GM13977 (cell line): ENCODE measurements at regions not wholly inside any gene's neighbourhood (a gene's known extent, or its start where the extent isn't known, plus 50 kb on each side); places are given as distances from the start of the nearest gene placed in this dataset.

Experiments
- DNase-seq: peaks from one replicate; pipeline ENCODE4 v3.0.0; 2012; ENCODE audit warnings: low spot score
- in situ Hi-C: fragments of 300-500 bp; cut with MboI; formaldehyde crosslinking; loops from one replicate; pipeline ENCODE4 v1.12.0; 2022; ENCODE audit warnings: low sequenced_read_pairs, low pct_unique_long_range_greater_than_20kb, mixed read lengths, inconsistent platforms; ENCODE audit not compliant: unreplicated experiment
- TF ChIP-seq, protein P1 (sequence below): IDR thresholded peaks from 2 replicates; pipeline ENCODE4 v1.5.1; 2012; ENCODE audit warnings: mild to moderate bottlenecking, control low read depth; ENCODE audit not compliant: insufficient read depth; ENCODE audit errors: extremely low read depth, missing control alignments

DNA sequence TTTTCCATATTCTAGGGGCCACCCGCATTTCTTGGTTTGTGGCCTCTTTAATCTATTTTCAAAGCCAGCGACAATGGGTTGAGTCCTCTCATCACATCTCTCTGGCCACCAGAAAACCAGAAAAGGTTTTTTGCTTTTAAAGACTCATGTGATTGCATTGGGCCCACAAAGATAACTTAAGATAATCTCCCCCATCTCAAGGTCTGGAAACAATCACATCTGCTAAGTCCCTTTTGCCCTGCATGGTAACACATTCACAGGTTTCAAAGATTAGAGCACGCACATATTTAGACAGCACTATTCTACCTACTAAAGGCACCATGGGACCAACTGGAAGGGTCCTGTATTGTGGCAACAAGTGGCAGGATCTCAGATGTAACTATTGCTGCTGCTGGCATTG lies 147.0 kb upstream of the MIR17HG start:
- TF ChIP-seq, protein P1, sequence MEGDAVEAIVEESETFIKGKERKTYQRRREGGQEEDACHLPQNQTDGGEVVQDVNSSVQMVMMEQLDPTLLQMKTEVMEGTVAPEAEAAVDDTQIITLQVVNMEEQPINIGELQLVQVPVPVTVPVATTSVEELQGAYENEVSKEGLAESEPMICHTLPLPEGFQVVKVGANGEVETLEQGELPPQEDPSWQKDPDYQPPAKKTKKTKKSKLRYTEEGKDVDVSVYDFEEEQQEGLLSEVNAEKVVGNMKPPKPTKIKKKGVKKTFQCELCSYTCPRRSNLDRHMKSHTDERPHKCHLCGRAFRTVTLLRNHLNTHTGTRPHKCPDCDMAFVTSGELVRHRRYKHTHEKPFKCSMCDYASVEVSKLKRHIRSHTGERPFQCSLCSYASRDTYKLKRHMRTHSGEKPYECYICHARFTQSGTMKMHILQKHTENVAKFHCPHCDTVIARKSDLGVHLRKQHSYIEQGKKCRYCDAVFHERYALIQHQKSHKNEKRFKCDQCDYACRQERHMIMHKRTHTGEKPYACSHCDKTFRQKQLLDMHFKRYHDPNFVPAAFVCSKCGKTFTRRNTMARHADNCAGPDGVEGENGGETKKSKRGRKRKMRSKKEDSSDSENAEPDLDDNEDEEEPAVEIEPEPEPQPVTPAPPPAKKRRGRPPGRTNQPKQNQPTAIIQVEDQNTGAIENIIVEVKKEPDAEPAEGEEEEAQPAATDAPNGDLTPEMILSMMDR: no peak
- no peak for DNase-seq
- in situ Hi-C loops: no loop called here

DNA sequence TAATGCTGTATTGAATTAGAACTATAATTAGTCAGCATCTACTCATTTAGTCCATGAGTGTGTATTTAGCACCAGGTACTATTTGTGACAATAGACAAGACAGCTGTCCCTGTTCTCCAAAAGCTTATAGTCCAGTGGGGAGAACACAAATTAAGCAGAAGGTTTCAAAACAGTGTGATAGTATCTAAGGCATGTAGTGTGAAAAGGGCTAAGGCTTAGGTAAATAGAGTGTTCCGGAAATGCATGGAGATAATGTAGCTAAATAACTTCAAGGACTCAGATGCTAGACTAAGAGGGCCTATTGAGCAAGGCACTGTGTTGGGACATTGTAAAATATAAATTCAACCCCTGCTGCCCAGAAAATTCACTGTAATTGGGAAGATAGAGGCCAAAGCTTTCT lies 144.1 kb upstream of the MIR17HG start:
- DNase-seq: no peak
- in situ Hi-C loops: no loop called here
- TF ChIP-seq, protein P1: no peak

DNA sequence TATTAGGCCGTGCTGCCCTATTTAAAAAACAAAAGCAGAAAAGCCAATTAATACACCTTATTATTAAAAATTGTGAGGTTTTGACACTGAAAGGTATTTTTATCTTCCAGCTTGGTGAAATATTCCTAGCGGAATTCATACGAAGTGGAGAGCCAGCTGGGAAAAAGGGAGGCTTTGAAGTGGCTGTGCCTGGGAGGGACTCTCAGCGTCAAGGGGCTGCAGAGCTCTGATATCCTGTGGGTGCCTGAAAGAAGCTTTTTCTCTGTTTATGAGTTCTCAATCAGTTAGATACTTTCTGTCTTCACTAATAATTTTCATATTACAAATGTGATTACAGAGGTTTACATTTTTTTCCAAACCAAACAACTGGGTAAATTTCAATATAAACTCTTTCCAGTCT lies 140.2 kb upstream of the MIR17HG start:
- in situ Hi-C loops: no loop called here
- TF ChIP-seq, protein P1: no peak
- no peak for DNase-seq

DNA sequence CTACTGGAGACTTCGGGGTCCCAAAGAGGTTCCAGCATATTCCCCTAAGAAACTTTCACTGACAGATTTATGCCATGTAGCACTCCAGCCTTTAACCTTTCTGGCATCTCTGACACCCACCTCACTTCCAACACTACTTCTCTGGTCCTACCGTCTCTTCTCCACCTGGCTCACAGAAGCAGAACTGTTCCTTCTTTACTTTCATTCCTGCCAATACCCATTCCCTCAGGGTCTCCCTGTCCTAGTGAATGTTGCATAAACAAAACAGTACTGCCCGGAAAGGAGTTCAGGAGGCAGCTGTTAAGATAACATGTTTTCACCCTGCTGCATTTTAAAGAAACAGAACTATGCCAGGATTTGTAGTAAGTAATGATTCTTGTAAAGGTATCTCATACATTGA lies 136.0 kb upstream of the MIR17HG start:
- no peak for DNase-seq
- TF ChIP-seq, protein P1: no peak
- in situ Hi-C loops: no loop called here

- DNase-seq: no peak
- TF ChIP-seq, protein P1: no peak
- in situ Hi-C loops: no loop called here
Measured at GRCh38 chr13:91212231-91212630, 135.3 kb upstream of the MIR17HG start.

- in situ Hi-C loops: no loop called here
- TF ChIP-seq, protein P1: no peak
- no peak for DNase-seq
Measured at GRCh38 chr13:91214031-91214430, 133.5 kb upstream of the MIR17HG start.
